ENCODE measurements at regions not wholly inside any gene's neighbourhood (a gene's known extent, or its start where the extent isn't known, plus 50 kb on each side); places are given as distances from the start of the nearest gene placed in this dataset.

DNA sequence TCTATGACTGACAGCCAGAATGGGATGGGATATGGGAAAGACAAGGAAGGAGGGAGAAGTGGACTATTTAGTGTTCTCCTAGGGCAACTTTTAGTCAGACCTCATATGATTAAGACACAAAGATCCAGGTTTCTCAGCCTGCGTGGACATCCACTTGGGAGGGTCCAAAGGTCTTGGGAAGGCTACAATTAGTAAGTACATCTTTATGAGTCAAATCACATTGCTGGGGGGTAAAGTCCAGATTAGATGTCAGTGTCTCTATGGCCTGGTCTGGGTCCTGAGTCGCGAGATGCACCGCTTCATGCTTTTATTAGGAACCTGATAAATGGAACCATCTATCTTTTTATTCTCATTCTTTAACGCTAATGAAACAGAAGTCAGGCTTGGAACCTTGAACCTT, 378.4 kb upstream of the ASIC2 start:
- H3K27ac ChIP-seq (ENCODE audit: control insufficient read depth, insufficient read depth) = no peak overlapping the region
- WGBS (ENCODE audit: insufficient coverage, insufficient replicate concordance, low lambda C conversion rate, missing lambda C conversion rate) = 68% methylated on average over 5 of the region's 5 CpGs
- ChIA-PET POLR2A (no interaction called here), SMC1A (ENCODE audit: uncharacterized antibody, unreplicated experiment) (no interaction called here), CTCF (interaction anchor here (1.2 to 3.5 kb wide), 3 partner anchors 18 to 153 kb away, joined by 3 to 24 read pairs (median 4); no protein-coding TSS in a partner anchor), RAD21 (ENCODE audit: unreplicated experiment) (no interaction called here)
- intact Hi-C loops (cut with micrococcal nuclease; ENCODE audit: unreplicated experiment) = no loop called here
- DNase-seq (ENCODE audit: low read depth, low spot score) (no peak), ATAC-seq (no peak), FAIRE-seq (no peak)
- no peak overlapping the region for H3K4me3 ChIP-seq
- H3K4me2 ChIP-seq (ENCODE audit: control insufficient read depth, insufficient read depth) = no peak overlapping the region
- H4K20me1 ChIP-seq (ENCODE audit: control insufficient read depth, insufficient read depth) = no peaks in the 10 kb centered on the region
- no peak overlapping the region for H2AFZ ChIP-seq (ENCODE audit: control insufficient read depth, low read depth, low read length)
- in situ Hi-C loops (cut with MboI) = loop anchor here (10.0 kb wide), 1 partner anchor 157 kb away; no protein-coding TSS in a partner anchor
- no peaks in the 10 kb centered on the region; a peak in 1 of 4 replicates for H3K27me3 ChIP-seq (replicated peaks in 1 of 2; ENCODE audit: control insufficient read depth in 2 of 2, insufficient read depth in 2 of 2, low read length in 1 of 2)
- H3K9ac ChIP-seq (ENCODE audit: control insufficient read depth, insufficient read depth, low read length) = no peak overlapping the region
- H3K4me1 ChIP-seq (ENCODE audit: control insufficient read depth, insufficient read depth, low read length) = no peaks in the 10 kb centered on the region
- no peaks in the 10 kb centered on the region for H3K9me3 ChIP-seq (replicated peaks; ENCODE audit: control insufficient read depth, insufficient read depth, low read length)
- H3K36me3 ChIP-seq (ENCODE audit: control insufficient read depth in 2 of 2, insufficient read depth in 2 of 2, low read length in 1 of 2) = no peaks in the 10 kb centered on the region
- H3K79me2 ChIP-seq (ENCODE audit: control insufficient read depth, insufficient read depth, low read length) = no peaks in the 10 kb centered on the region
- BruUV-seq (replicated peaks) = no TSS peak
- no peak for TF ChIP-seq DPF2 (IDR thresholded peaks at IDR 0.05)
- TF ChIP-seq, protein P1, sequence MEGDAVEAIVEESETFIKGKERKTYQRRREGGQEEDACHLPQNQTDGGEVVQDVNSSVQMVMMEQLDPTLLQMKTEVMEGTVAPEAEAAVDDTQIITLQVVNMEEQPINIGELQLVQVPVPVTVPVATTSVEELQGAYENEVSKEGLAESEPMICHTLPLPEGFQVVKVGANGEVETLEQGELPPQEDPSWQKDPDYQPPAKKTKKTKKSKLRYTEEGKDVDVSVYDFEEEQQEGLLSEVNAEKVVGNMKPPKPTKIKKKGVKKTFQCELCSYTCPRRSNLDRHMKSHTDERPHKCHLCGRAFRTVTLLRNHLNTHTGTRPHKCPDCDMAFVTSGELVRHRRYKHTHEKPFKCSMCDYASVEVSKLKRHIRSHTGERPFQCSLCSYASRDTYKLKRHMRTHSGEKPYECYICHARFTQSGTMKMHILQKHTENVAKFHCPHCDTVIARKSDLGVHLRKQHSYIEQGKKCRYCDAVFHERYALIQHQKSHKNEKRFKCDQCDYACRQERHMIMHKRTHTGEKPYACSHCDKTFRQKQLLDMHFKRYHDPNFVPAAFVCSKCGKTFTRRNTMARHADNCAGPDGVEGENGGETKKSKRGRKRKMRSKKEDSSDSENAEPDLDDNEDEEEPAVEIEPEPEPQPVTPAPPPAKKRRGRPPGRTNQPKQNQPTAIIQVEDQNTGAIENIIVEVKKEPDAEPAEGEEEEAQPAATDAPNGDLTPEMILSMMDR (IDR thresholded peaks at IDR 0.05 in 2 of 3, conservative IDR thresholded peaks at IDR 0.05 in 1 of 3; ENCODE audit: control insufficient read depth in 2 of 3, extremely low read depth in 1 of 3, insufficient read depth in 1 of 3, low read depth in 3 of 3, low read length in 3 of 3) = no peak
- TF ChIP-seq ZZZ3 (IDR thresholded peaks at IDR 0.05; ENCODE audit: control insufficient read depth, insufficient read length, low read depth) = no peak
- TF ChIP-seq, protein P2, sequence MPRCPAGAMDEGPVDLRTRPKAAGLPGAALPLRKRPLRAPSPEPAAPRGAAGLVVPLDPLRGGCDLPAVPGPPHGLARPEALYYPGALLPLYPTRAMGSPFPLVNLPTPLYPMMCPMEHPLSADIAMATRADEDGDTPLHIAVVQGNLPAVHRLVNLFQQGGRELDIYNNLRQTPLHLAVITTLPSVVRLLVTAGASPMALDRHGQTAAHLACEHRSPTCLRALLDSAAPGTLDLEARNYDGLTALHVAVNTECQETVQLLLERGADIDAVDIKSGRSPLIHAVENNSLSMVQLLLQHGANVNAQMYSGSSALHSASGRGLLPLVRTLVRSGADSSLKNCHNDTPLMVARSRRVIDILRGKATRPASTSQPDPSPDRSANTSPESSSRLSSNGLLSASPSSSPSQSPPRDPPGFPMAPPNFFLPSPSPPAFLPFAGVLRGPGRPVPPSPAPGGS (IDR thresholded peaks at IDR 0.05; ENCODE audit: borderline replicate concordance, insufficient read depth, low read depth, low read length, poor library complexity, severe bottlenecking) = no peak
- no peak for TF ChIP-seq HDAC2 (IDR thresholded peaks at IDR 0.05)
- no peak for TF ChIP-seq NR2C2 (IDR thresholded peaks at IDR 0.05; ENCODE audit: borderline replicate concordance, control insufficient read depth, insufficient read length, low read depth)

Measured in GM12878 (cell line).